H1 (cell line): ENCODE measurements at regions not wholly inside any gene's neighbourhood (a gene's known extent, or its start where the extent isn't known, plus 50 kb on each side); places are given as distances from the start of the nearest gene placed in this dataset.

Source experiments
- CBX8 ChIP-seq: fragments of 300-800, 300-1000 bp; sonication (generic); IDR thresholded peaks from 2 replicates; pipeline ENCODE4 v1.7.1; 2016; ENCODE audit warnings: low read depth, low read length, borderline replicate concordance
- JUN ChIP-seq: IDR thresholded peaks from 2 replicates; pipeline ENCODE4 v1.6.1; 2011; ENCODE audit warnings: low read depth, mild to moderate bottlenecking, improper control_type of control experiment, low read length
- MAFK ChIP-seq: IDR thresholded peaks from 2 replicates; pipeline ENCODE4 v1.6.1; 2012; ENCODE audit warnings: low read depth, mild to moderate bottlenecking, improper control_type of control experiment, low read length
- TAF1 ChIP-seq: IDR thresholded peaks from 2 replicates; pipeline ENCODE4 v1.6.1; 2011; ENCODE audit warnings: mild to moderate bottlenecking, low read depth, low read length
- TAF7 ChIP-seq: optimal IDR thresholded peaks from 2 replicates; pipeline ENCODE3; 2011; ENCODE audit warnings: low read depth, mild to moderate bottlenecking, inconsistent platforms, low read length, moderate library complexity, borderline replicate concordance
- TF ChIP-seq, protein P1 (sequence below): fragments of 300-600 bp; sonication (generic); IDR thresholded peaks from 2 replicates; pipeline ENCODE4 v1.7.1; 2012; ENCODE audit warnings: low read length, moderate library complexity, mild to moderate bottlenecking, inconsistent platforms; ENCODE audit not compliant: insufficient replicate concordance
- TF ChIP-seq, protein P2 (sequence below): IDR thresholded peaks from 2 replicates; pipeline ENCODE4 v1.6.1; 2011; ENCODE audit warnings: low read length, improper control_type of control experiment

DNA sequence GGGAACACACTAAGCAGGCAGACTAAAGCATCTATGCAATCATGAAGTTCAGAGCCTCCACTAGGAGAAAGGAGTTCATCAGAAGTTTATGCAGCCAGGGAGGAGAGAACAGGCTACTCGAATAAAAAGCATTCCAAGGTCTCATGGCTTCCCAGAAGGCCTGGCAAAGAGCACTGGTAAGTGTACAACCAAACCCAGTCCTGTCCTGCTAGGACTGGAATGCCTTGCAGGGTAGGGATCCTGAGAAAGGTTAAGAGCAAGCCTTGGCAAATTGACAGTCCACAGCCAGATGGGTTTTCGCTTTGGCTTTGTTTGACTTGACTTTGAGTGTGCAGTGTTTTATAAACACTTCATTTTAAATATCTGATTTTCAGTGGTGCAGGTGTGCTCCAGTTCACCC lies 133.6 kb upstream of the ATP1B1 start (continued):
- TF ChIP-seq, protein P1, sequence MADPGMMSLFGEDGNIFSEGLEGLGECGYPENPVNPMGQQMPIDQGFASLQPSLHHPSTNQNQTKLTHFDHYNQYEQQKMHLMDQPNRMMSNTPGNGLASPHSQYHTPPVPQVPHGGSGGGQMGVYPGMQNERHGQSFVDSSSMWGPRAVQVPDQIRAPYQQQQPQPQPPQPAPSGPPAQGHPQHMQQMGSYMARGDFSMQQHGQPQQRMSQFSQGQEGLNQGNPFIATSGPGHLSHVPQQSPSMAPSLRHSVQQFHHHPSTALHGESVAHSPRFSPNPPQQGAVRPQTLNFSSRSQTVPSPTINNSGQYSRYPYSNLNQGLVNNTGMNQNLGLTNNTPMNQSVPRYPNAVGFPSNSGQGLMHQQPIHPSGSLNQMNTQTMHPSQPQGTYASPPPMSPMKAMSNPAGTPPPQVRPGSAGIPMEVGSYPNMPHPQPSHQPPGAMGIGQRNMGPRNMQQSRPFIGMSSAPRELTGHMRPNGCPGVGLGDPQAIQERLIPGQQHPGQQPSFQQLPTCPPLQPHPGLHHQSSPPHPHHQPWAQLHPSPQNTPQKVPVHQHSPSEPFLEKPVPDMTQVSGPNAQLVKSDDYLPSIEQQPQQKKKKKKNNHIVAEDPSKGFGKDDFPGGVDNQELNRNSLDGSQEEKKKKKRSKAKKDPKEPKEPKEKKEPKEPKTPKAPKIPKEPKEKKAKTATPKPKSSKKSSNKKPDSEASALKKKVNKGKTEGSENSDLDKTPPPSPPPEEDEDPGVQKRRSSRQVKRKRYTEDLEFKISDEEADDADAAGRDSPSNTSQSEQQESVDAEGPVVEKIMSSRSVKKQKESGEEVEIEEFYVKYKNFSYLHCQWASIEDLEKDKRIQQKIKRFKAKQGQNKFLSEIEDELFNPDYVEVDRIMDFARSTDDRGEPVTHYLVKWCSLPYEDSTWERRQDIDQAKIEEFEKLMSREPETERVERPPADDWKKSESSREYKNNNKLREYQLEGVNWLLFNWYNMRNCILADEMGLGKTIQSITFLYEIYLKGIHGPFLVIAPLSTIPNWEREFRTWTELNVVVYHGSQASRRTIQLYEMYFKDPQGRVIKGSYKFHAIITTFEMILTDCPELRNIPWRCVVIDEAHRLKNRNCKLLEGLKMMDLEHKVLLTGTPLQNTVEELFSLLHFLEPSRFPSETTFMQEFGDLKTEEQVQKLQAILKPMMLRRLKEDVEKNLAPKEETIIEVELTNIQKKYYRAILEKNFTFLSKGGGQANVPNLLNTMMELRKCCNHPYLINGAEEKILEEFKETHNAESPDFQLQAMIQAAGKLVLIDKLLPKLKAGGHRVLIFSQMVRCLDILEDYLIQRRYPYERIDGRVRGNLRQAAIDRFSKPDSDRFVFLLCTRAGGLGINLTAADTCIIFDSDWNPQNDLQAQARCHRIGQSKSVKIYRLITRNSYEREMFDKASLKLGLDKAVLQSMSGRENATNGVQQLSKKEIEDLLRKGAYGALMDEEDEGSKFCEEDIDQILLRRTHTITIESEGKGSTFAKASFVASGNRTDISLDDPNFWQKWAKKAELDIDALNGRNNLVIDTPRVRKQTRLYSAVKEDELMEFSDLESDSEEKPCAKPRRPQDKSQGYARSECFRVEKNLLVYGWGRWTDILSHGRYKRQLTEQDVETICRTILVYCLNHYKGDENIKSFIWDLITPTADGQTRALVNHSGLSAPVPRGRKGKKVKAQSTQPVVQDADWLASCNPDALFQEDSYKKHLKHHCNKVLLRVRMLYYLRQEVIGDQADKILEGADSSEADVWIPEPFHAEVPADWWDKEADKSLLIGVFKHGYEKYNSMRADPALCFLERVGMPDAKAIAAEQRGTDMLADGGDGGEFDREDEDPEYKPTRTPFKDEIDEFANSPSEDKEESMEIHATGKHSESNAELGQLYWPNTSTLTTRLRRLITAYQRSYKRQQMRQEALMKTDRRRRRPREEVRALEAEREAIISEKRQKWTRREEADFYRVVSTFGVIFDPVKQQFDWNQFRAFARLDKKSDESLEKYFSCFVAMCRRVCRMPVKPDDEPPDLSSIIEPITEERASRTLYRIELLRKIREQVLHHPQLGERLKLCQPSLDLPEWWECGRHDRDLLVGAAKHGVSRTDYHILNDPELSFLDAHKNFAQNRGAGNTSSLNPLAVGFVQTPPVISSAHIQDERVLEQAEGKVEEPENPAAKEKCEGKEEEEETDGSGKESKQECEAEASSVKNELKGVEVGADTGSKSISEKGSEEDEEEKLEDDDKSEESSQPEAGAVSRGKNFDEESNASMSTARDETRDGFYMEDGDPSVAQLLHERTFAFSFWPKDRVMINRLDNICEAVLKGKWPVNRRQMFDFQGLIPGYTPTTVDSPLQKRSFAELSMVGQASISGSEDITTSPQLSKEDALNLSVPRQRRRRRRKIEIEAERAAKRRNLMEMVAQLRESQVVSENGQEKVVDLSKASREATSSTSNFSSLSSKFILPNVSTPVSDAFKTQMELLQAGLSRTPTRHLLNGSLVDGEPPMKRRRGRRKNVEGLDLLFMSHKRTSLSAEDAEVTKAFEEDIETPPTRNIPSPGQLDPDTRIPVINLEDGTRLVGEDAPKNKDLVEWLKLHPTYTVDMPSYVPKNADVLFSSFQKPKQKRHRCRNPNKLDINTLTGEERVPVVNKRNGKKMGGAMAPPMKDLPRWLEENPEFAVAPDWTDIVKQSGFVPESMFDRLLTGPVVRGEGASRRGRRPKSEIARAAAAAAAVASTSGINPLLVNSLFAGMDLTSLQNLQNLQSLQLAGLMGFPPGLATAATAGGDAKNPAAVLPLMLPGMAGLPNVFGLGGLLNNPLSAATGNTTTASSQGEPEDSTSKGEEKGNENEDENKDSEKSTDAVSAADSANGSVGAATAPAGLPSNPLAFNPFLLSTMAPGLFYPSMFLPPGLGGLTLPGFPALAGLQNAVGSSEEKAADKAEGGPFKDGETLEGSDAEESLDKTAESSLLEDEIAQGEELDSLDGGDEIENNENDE = no peak
- no peak for TF ChIP-seq JUN
- no peak for TF ChIP-seq CBX8
- TF ChIP-seq MAFK = no peak
- TF ChIP-seq, protein P2, sequence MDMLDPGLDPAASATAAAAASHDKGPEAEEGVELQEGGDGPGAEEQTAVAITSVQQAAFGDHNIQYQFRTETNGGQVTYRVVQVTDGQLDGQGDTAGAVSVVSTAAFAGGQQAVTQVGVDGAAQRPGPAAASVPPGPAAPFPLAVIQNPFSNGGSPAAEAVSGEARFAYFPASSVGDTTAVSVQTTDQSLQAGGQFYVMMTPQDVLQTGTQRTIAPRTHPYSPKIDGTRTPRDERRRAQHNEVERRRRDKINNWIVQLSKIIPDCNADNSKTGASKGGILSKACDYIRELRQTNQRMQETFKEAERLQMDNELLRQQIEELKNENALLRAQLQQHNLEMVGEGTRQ = no peak
- no peak for TF ChIP-seq TAF7
- no peak for TF ChIP-seq TAF1
